ENCODE measurements at regions not wholly inside any gene's neighbourhood (a gene's known extent, or its start where the extent isn't known, plus 50 kb on each side); places are given as distances from the start of the nearest gene placed in this dataset.
A peak's percentile ranks its signal among the peaks of the same experiment; 100 is the strongest.
"Not testable (repeated sequence)": the region's sequence is repeated elsewhere in the genome, so short reads cannot be mapped to it uniquely, and the experiment has no call there.

- DNase-seq, result peak in 10 of 58 donors; percentile 3 to 41 (median 9)
Observed at GRCh38 chr14:65961004-65961403, 525.2 kb upstream of the CCDC196 start.

- DNase-seq, result no peak
Observed at GRCh38 chr14:65962952-65963351, 523.2 kb upstream of the CCDC196 start.

- DNase-seq, result peak in 1 of 58 donors; percentile 5
Observed at GRCh38 chr14:65964366-65964765, 521.8 kb upstream of the CCDC196 start.

- DNase-seq, result no peak
Observed at GRCh38 chr14:65966188-65966587, 520.0 kb upstream of the CCDC196 start.

GRCh38 chr14:65972346-65972870 lies 513.8 kb upstream of the CCDC196 start:
- DNase-seq, result no peak

- no peak for DNase-seq
Observed at GRCh38 chr14:65972891-65973290, 513.3 kb upstream of the CCDC196 start.

- DNase-seq, result no peak
Observed at GRCh38 chr14:65975865-65976264, 510.3 kb upstream of the CCDC196 start.

GRCh38 chr14:65976761-65977404 lies 509.3 kb upstream of the CCDC196 start:
- no peak for DNase-seq

GRCh38 chr14:65981192-65981843 lies 504.9 kb upstream of the CCDC196 start:
- DNase-seq, result peak in 2 of 58 donors; percentile 15 to 24

GRCh38 chr14:65986041-65986440 lies 500.1 kb upstream of the CCDC196 start:
- no peak for DNase-seq

GRCh38 chr14:65989981-65990380 lies 496.2 kb upstream of the CCDC196 start:
- no peak for DNase-seq

GRCh38 chr14:65991104-65991503 lies 495.1 kb upstream of the CCDC196 start:
- no peak for DNase-seq

GRCh38 chr14:65991935-65992334 lies 494.2 kb upstream of the CCDC196 start:
- DNase-seq, result not testable (repeated sequence)

GRCh38 chr14:65993103-65993502 lies 493.1 kb upstream of the CCDC196 start:
- no peak for DNase-seq

GRCh38 chr14:65993996-65994395 lies 492.2 kb upstream of the CCDC196 start:
- no peak for DNase-seq

GRCh38 chr14:65997347-65997746 lies 488.8 kb upstream of the CCDC196 start:
- DNase-seq, result no peak

GRCh38 chr14:65999865-66000264 lies 486.3 kb upstream of the CCDC196 start:
- no peak for DNase-seq

- no peak for DNase-seq
Observed at GRCh38 chr14:66000766-66001165, 485.4 kb upstream of the CCDC196 start.

- no peak for DNase-seq
Observed at GRCh38 chr14:66001356-66001755, 484.8 kb upstream of the CCDC196 start.

GRCh38 chr14:66003082-66003730 lies 483.0 kb upstream of the CCDC196 start:
- DNase-seq, result no peak

GRCh38 chr14:66005900-66006434 lies 480.2 kb upstream of the CCDC196 start:
- no peak for DNase-seq

- DNase-seq, result no peak
Observed at GRCh38 chr14:66008631-66009030, 477.5 kb upstream of the CCDC196 start.

All from anterior cingulate cortex (tissue), 58 donors.